Chondrocyte (in vitro differentiated cells): ENCODE measurements at regions not wholly inside any gene's neighbourhood (a gene's known extent, or its start where the extent isn't known, plus 50 kb on each side); places are given as distances from the start of the nearest gene placed in this dataset.
"Not testable (repeated sequence)": the region's sequence is repeated elsewhere in the genome, so short reads cannot be mapped to it uniquely, and the experiment has no call there.

ENCODE experiments used
- DNase-seq: peaks from one replicate; pipeline ENCODE4 v3.0.0; 2021; ENCODE audit warnings: mixed read lengths, low spot score
- H3K27ac Mint-ChIP-seq: one replicate; pipeline ENCODE4 v1.8.0; 2021; ENCODE audit warnings: mild to moderate bottlenecking, moderate library complexity, mixed read lengths; ENCODE audit not compliant: unreplicated experiment
- H3K27me3 Mint-ChIP-seq: 2 replicates; pipeline ENCODE4 v1.8.0; 2021; ENCODE audit warnings: low read depth, mixed read lengths
- H3K36me3 Mint-ChIP-seq: 2 replicates; pipeline ENCODE4 v1.8.0; 2021; ENCODE audit warnings: low read depth, mixed read lengths
- H3K4me1 Mint-ChIP-seq: 2 replicates; pipeline ENCODE4 v1.8.0; 2021; ENCODE audit warnings: low read depth, mild to moderate bottlenecking, mixed read lengths
- H3K4me3 Mint-ChIP-seq: one replicate; pipeline ENCODE4 v1.8.0; 2021; ENCODE audit warnings: mild to moderate bottlenecking, moderate library complexity, mixed read lengths; ENCODE audit not compliant: unreplicated experiment
- H3K9me3 Mint-ChIP-seq: 2 replicates; pipeline ENCODE4 v1.8.0; 2021; ENCODE audit warnings: low read depth, mixed read lengths
- CTCF ChIP-seq: fragments of 200-600 bp; sonication (generic); IDR thresholded peaks from 2 replicates; pipeline ENCODE4 v1.5.0; 2021; ENCODE audit warnings: antibody characterized with exemption, mild to moderate bottlenecking, moderate library complexity

- Mint-ChIP-seq H3K36me3 (peaks cover 2% of the 10 kb centered on the region), H3K27ac (no peak overlapping the region), H3K9me3 (no peaks in the 10 kb centered on the region), H3K27me3 (peaks cover 6% of the 10 kb centered on the region), H3K4me3 (no peak overlapping the region), H3K4me1 (no peaks in the 10 kb centered on the region)
- DNase-seq, result no peak
- no peak for TF ChIP-seq CTCF
These were observed 254.0 kb downstream of the CALCRL start for GRCh38 chr2:187194049-187194448.

GRCh38 chr2:187188783-187189631, 259.0 kb downstream of the CALCRL start:
- DNase-seq, result no peak
- H3K4me1 Mint-ChIP-seq, result no peaks in the 10 kb centered on the region
- H3K27me3 Mint-ChIP-seq, result peaks cover 4% of the 10 kb centered on the region
- H3K9me3 Mint-ChIP-seq, result no peaks in the 10 kb centered on the region
- H3K27ac Mint-ChIP-seq, result no peak overlapping the region
- TF ChIP-seq CTCF, result no peak
- no peak overlapping the region for H3K4me3 Mint-ChIP-seq
- peaks cover 2% of the 10 kb centered on the region for H3K36me3 Mint-ChIP-seq

- peaks cover 4% of the 10 kb centered on the region for H3K27me3 Mint-ChIP-seq
- DNase-seq, result no peak
- no peak overlapping the region for H3K4me3 Mint-ChIP-seq
- no peak overlapping the region for H3K27ac Mint-ChIP-seq
- H3K36me3 Mint-ChIP-seq, result peaks cover 6% of the 10 kb centered on the region
- H3K4me1 Mint-ChIP-seq, result no peaks in the 10 kb centered on the region
- no peak for TF ChIP-seq CTCF
- H3K9me3 Mint-ChIP-seq, result peaks cover 13% of the 10 kb centered on the region
These were observed 260.5 kb downstream of the CALCRL start for GRCh38 chr2:187187519-187187918.

- Mint-ChIP-seq H3K36me3 (peaks cover 8% of the 10 kb centered on the region), H3K27me3 (no peaks in the 10 kb centered on the region), H3K9me3 (peaks cover 23% of the 10 kb centered on the region), H3K27ac (no peak overlapping the region), H3K4me3 (no peak overlapping the region), H3K4me1 (no peaks in the 10 kb centered on the region)
- no peak for DNase-seq
- no peak for TF ChIP-seq CTCF
These were observed 267.5 kb downstream of the CALCRL start for GRCh38 chr2:187180529-187180928.

- H3K27ac Mint-ChIP-seq, DNase-seq, H3K4me3 Mint-ChIP-seq, H3K36me3 Mint-ChIP-seq, H3K27me3 Mint-ChIP-seq, H3K4me1 Mint-ChIP-seq: not testable (repeated sequence)
- H3K9me3 Mint-ChIP-seq, result peaks cover 23% of the 10 kb centered on the region
These were observed 269.2 kb downstream of the CALCRL start for GRCh38 chr2:187178876-187179275.

GRCh38 chr2:187177253-187177652, 270.8 kb downstream of the CALCRL start:
- H3K4me3 Mint-ChIP-seq, result no peak overlapping the region
- H3K9me3 Mint-ChIP-seq, result peaks cover 9% of the 10 kb centered on the region
- no peak for DNase-seq
- H3K36me3 Mint-ChIP-seq, result peaks cover 4% of the 10 kb centered on the region
- no peak for TF ChIP-seq CTCF
- H3K27ac Mint-ChIP-seq, result no peak overlapping the region
- H3K4me1 Mint-ChIP-seq, result no peaks in the 10 kb centered on the region
- H3K27me3 Mint-ChIP-seq, result no peaks in the 10 kb centered on the region
